ENCODE measurements at regions not wholly inside any gene's neighbourhood (a gene's known extent, or its start where the extent isn't known, plus 50 kb on each side); places are given as distances from the start of the nearest gene placed in this dataset.

- TF ChIP-seq CTCF (IDR thresholded peaks at IDR 0.05 in 2 of 3, conservative IDR thresholded peaks at IDR 0.05 in 1 of 3; ENCODE audit: borderline replicate concordance in 1 of 3, insufficient read depth in 1 of 3, low read depth in 2 of 3, low read length in 2 of 3) (no peak), EZH2 (IDR thresholded peaks at IDR 0.05) (no peak), POLR2A (IDR thresholded peaks at IDR 0.05; ENCODE audit: borderline replicate concordance, extremely low read depth, insufficient read depth, insufficient read length) (no peak), SIN3A (IDR thresholded peaks at IDR 0.05; ENCODE audit: low read depth) (no peak), ZNF274 (IDR thresholded peaks at IDR 0.05; ENCODE audit: low read depth, low read length) (no peak)
Observed at GRCh38 chr6:95521181-95521580, 56.2 kb upstream of the MANEA start (continued).
